ENCODE measurements at regions not wholly inside any gene's neighbourhood (a gene's known extent, or its start where the extent isn't known, plus 50 kb on each side); places are given as distances from the start of the nearest gene placed in this dataset.
"Not testable (repeated sequence)": the region's sequence is repeated elsewhere in the genome, so short reads cannot be mapped to it uniquely, and the experiment has no call there.

DNA sequence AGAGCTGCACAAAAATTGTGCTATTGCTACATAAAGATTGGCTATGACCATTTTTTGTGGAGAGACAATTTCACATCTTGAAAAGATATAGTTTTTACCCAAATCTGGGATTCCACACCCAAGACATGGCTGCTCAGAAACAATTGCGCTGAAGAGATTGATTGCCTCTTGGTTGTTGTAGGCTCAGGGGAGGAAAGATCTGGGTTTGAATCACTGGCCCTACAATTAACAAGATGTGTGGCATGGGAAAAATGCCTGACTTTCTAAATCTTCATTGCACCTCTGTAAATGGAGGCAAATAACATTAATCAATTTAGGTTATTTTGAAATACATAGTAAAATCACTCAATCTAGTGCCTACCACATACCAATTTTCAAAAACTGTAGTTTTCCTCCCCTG is 766.9 kb upstream of the TPTE start:
- TF ChIP-seq, protein P1, sequence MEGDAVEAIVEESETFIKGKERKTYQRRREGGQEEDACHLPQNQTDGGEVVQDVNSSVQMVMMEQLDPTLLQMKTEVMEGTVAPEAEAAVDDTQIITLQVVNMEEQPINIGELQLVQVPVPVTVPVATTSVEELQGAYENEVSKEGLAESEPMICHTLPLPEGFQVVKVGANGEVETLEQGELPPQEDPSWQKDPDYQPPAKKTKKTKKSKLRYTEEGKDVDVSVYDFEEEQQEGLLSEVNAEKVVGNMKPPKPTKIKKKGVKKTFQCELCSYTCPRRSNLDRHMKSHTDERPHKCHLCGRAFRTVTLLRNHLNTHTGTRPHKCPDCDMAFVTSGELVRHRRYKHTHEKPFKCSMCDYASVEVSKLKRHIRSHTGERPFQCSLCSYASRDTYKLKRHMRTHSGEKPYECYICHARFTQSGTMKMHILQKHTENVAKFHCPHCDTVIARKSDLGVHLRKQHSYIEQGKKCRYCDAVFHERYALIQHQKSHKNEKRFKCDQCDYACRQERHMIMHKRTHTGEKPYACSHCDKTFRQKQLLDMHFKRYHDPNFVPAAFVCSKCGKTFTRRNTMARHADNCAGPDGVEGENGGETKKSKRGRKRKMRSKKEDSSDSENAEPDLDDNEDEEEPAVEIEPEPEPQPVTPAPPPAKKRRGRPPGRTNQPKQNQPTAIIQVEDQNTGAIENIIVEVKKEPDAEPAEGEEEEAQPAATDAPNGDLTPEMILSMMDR (IDR thresholded peaks at IDR 0.05), result not testable (repeated sequence)
- not testable (repeated sequence) for TF ChIP-seq POLR2A (IDR thresholded peaks at IDR 0.05)

All from Peyer's patch (tissue), 4 donors.